T-helper 17 cell (primary cell): ENCODE measurements at regions not wholly inside any gene's neighbourhood (a gene's known extent, or its start where the extent isn't known, plus 50 kb on each side); places are given as distances from the start of the nearest gene placed in this dataset.

Experiments used
- ATAC-seq: fragments of 150-1000 bp; cut with Tn5 transposase; 2 replicates; pipeline ENCODE4 v1.10.0; 2021; ENCODE audit warnings: mild to moderate bottlenecking, moderate library complexity
- DNase-seq, 3 donors: peaks; one replicate each; pipeline versions ENCODE4 v3.0.0 to v3.0.0-alpha.2; 2020 to 2021
- H3K9me3 ChIP-seq: one replicate; pipeline ENCODE4 v1.7.0; 2013; ENCODE audit warnings: low read length, mild to moderate bottlenecking; ENCODE audit not compliant: control insufficient read depth, poor library complexity, severe bottlenecking
- H3K27ac Mint-ChIP-seq: one replicate; pipeline ENCODE4 v1.8.0; 2022; ENCODE audit warnings: mild to moderate bottlenecking, moderate library complexity, mixed read lengths
- H3K27me3 Mint-ChIP-seq: one replicate; pipeline ENCODE4 v1.8.0; 2022; ENCODE audit warnings: mixed read lengths
- H3K36me3 Mint-ChIP-seq: one replicate; pipeline ENCODE4 v1.8.0; 2022; ENCODE audit warnings: low read depth, mixed read lengths
- H3K4me1 Mint-ChIP-seq: one replicate; pipeline ENCODE4 v1.8.0; 2022; ENCODE audit warnings: mild to moderate bottlenecking, mixed read lengths
- H3K4me3 Mint-ChIP-seq: one replicate; pipeline ENCODE4 v1.8.0; 2022; ENCODE audit warnings: mild to moderate bottlenecking, moderate library complexity, mixed read lengths

DNA sequence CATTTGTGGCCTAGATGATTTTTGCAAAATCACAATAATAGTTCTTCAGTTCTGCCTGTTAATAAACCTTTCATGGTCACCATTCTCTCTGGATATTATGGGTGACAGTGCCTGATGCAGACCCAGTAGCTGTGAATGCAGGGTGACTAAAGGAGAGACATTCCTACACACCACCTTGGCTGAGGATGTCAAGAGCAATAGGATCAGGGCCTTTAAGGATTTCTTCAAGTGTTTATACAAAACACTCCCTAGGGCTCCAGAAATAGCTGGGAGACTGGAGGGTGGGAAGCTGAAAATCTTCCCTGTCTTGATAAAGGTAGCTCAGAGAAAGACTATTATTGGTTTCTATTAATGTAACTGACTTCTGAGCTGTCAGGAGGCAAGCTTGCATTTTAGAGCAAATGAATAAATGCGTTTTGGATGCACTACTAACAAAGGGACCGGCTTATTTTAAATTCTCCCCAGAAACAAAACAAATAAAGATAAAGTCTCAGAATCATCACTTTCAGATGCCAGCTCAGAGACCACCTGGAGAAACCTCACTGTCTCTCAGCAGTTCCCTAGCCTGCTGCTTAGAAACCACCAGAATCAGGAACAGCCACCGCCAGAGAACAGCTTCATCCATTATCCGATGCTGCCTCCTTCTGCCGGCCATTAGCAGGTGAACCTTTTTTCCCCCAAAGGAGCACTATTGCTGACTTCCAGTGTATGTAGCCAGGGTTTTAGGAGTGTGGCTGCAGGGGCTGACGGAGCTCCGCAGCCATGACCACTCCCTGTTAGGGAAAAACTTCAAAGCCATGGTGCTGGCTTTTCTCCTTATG lies 171.4 kb upstream of the DYNLRB2 start:
- Mint-ChIP-seq H3K27ac (no peak overlapping the region), H3K27me3 (peaks cover 6% of the 10 kb centered on the region), H3K36me3 (no peaks in the 10 kb centered on the region), H3K4me3 (no peak overlapping the region), H3K4me1 (no peaks in the 10 kb centered on the region)
- ATAC-seq (no peak), DNase-seq (no peak)
- H3K9me3 ChIP-seq, result no peaks in the 10 kb centered on the region

DNA sequence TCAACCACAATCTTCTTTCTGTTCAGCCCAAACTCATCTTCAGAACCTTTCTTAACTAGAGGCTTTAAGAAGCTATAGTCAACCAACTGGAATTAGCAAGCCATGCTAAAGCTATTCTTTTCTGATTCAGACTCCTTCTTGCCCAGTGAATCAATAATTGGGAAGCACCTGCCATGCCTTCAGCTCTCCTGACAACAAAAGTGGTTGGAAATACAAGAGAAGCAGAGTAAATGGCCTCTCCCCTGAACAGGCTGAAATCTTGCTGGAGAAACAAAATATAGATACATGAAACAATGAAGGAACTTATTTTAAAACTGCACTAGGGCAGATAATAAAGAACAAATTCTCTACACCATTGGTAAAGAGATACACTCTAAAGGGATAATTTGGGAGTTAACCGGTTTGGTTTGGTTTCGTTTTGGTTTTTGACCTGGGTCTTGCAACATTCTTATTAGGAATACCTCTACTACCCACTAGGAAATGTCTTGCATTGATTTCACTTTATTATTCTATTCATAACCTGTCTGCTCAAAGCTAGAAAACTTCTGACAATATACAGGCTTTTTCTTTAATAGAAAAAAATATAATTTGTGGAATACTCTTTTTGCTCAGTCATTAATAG lies 173.6 kb upstream of the DYNLRB2 start:
- H3K36me3 Mint-ChIP-seq, result no peaks in the 10 kb centered on the region
- H3K27ac Mint-ChIP-seq, result no peak overlapping the region
- no peak for ATAC-seq
- no peaks in the 10 kb centered on the region for H3K4me1 Mint-ChIP-seq
- DNase-seq, result no peak
- H3K9me3 ChIP-seq, result no peaks in the 10 kb centered on the region
- no peak overlapping the region for H3K4me3 Mint-ChIP-seq
- peaks cover 20% of the 10 kb centered on the region for H3K27me3 Mint-ChIP-seq

DNA sequence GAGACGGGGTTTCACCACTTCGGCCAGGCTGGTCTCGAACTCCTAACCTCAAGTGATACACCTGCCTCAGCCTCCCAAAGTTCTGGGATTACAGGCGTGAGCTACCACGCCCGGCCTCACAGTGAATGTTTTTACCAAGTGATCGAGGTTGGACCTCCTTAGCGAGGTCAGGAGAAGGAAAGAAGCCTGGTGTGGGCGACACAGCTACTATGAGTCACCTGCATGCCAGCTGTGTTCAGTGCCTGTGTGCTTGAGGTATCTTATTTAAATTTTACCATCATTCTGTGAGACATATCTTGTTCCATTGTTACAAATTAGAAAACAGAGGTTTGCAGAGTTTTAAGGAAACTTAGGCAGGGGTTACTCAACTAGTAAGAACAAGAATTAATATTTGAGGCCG lies 174.8 kb upstream of the DYNLRB2 start:
- Mint-ChIP-seq H3K27ac (no peak overlapping the region), H3K27me3 (peaks cover 27% of the 10 kb centered on the region), H3K4me1 (no peaks in the 10 kb centered on the region), H3K4me3 (no peak overlapping the region), H3K36me3 (no peaks in the 10 kb centered on the region)
- DNase-seq, result no peak
- no peaks in the 10 kb centered on the region for H3K9me3 ChIP-seq
- no peak for ATAC-seq

DNA sequence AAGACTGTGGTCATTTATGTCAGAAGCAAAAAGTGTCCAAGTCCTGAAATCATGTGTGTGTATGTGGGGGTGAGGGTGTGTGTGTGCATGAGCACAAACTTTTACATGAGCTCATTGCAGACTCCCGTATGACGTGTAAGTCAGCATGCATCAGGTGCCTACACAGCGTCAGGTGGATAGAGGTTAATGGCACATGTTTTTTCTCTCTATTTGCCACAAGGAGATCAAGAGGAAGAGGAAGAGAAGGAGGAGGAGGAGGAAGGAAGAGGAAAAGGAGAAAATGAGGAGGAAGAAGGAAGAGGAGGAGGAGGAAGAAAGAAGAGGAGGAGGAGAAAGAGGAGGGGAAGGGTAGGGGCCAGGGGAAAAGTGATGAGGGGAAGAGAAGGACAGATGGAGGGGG lies 178.0 kb upstream of the DYNLRB2 start:
- ATAC-seq, result no peak
- no peaks in the 10 kb centered on the region for H3K36me3 Mint-ChIP-seq

DNA sequence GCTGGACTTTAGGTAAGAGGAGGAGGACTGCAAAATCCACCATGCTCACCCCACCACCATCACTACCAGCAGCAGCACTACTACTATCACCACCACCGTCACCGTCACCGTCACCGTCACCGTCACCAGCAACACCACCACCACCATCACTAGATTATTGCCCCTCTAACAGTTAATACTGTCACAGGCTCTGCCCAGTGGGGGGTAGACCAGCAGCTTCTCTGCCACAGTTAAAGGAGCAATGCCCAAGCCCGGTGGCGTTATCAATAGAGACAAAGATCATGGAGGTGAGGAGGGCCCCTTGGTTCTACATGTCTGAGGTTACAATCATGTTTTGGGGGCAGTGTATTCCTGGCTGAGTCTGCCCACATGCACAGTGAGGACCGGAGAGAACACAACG lies 184.4 kb upstream of the DYNLRB2 start:
- ATAC-seq (no peak), DNase-seq (no peak)
- Mint-ChIP-seq H3K27me3 (peaks cover 11% of the 10 kb centered on the region), H3K4me1 (no peaks in the 10 kb centered on the region), H3K27ac (no peak overlapping the region), H3K4me3 (no peak overlapping the region), H3K36me3 (no peaks in the 10 kb centered on the region)
- H3K9me3 ChIP-seq, result no peaks in the 10 kb centered on the region

More for the DNA sequence above, 178.0 kb upstream of the DYNLRB2 start:
- peaks cover 27% of the 10 kb centered on the region for H3K27me3 Mint-ChIP-seq
- H3K4me1 Mint-ChIP-seq, result no peaks in the 10 kb centered on the region
- H3K27ac Mint-ChIP-seq, result no peak overlapping the region
- DNase-seq, result no peak
- no peaks in the 10 kb centered on the region for H3K9me3 ChIP-seq
- no peak overlapping the region for H3K4me3 Mint-ChIP-seq

DNA sequence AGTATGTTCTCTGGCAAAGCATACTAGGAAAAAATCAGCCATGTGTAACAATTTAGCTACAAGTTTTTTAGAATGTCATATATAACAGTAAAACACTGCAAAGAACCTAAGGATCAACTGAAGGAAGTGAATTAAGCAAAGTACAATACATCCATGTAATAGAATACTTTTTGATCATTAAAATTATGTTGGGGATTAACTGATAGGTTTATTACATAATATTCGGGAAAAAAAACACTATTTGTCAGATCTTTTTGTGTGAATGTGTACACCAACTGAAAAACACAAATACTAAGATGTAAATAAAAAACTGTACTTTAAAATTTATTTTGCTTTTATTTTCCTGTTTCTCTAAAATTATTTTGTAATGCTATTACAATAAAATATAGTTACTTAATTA lies 185.5 kb upstream of the DYNLRB2 start:
- Mint-ChIP-seq H3K36me3 (no peaks in the 10 kb centered on the region), H3K4me1 (no peaks in the 10 kb centered on the region), H3K27me3 (peaks cover 18% of the 10 kb centered on the region), H3K27ac (no peak overlapping the region), H3K4me3 (no peak overlapping the region)
- no peaks in the 10 kb centered on the region for H3K9me3 ChIP-seq
- DNase-seq (no peak), ATAC-seq (no peak)

DNA sequence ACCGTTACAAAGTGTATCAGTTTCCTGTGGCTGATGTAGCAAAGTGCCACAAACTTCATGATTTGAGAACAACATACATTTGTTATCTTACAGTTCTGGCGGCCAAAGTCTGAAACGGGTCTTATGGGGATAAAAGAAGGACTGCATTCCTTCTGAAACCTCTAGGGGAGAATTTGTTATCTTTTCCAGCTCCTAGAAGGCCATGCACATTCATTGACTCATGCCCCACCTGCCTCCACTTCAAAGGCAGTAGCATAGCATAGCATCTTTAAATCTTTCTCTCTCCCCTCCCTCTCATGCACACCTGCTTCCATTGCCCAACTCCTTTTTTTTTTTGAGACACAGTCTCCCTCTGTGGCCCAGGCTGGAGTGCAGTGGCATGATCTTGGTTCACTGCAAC lies 190.7 kb upstream of the DYNLRB2 start:
- DNase-seq (no peak), ATAC-seq (no peak)
- Mint-ChIP-seq H3K4me1 (peaks cover 4% of the 10 kb centered on the region), H3K27ac (no peak overlapping the region), H3K27me3 (peaks cover 29% of the 10 kb centered on the region), H3K4me3 (no peak overlapping the region), H3K36me3 (no peaks in the 10 kb centered on the region)
- no peaks in the 10 kb centered on the region for H3K9me3 ChIP-seq

DNA sequence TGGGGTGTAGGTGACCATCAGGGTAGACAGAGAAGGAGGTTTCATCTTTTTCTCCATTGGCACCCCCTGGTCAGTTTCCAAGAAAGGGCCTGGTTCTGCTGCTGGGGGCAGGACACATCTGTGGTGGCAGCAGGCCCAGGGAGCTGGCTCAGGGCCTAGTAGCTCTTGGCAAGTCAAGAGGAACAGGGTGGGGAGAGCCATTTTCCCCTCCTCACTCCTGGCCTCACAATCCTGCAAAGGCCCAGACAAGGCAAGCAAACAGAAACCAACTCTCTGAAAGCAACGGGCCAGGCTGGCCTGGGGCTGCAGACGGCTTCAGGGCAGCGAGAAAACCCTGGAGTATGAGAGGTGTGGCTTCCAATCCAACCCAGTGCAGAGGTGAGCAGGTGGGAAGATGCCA lies 192.9 kb upstream of the DYNLRB2 start:
- ATAC-seq (no peak), DNase-seq (no peak)
- Mint-ChIP-seq H3K4me3 (no peak overlapping the region), H3K27me3 (peaks cover 25% of the 10 kb centered on the region), H3K27ac (no peak overlapping the region), H3K4me1 (peaks cover 4% of the 10 kb centered on the region), H3K36me3 (peaks cover 3% of the 10 kb centered on the region)
- no peaks in the 10 kb centered on the region for H3K9me3 ChIP-seq

DNA sequence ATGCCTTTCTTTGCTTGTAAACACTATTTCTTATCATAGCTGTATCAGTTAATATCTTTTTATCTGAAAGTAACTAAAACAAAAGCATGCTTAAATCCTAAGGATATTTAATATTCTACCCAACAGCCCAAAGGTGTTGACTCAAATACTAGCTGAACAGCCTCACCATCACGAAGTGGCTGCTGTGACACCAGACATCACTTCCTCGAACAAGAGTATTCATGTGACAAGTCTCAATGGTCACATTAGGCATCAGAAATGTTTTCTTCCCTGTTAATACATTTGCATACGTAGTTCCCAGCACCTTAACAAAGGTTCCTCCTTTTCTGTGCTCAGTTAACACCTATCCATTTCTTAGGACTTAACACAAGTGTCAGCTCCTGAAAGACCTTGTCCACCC lies 193.8 kb upstream of the DYNLRB2 start:
- Mint-ChIP-seq H3K27ac (no peak overlapping the region), H3K4me1 (peaks cover 4% of the 10 kb centered on the region), H3K36me3 (peaks cover 3% of the 10 kb centered on the region), H3K27me3 (peaks cover 25% of the 10 kb centered on the region), H3K4me3 (no peak overlapping the region)
- no peaks in the 10 kb centered on the region for H3K9me3 ChIP-seq
- DNase-seq (no peak), ATAC-seq (no peak)

DNA sequence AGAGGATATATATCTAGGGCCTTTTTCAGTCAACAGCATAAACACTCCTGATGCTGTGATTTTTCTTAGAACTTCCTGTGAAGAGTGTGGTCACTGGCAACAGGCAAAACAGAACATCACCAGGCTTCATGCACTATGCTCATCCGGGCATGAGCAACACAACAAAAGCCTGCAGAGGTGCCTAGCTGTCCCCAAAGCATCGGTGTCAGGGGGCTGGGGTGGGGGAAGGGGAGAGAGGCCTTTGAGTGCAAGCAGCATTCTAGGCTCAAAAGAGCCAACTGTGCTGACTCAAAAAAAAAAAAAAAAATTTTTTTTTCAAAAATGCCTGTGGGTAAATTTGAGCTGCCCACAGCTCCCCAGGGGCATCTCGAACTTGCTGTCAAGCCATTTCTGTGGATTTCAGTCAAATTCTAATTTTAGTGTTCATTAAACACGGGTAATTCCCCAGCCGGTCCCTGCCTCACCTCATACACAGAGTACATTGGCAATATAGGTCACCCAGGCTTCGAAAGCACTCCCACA lies 194.6 kb upstream of the DYNLRB2 start:
- peaks cover 3% of the 10 kb centered on the region for H3K36me3 Mint-ChIP-seq
- H3K4me1 Mint-ChIP-seq, result peaks cover 4% of the 10 kb centered on the region
- no peak overlapping the region for H3K4me3 Mint-ChIP-seq
- no peak for DNase-seq
- ATAC-seq, result peak; percentile 77
- peaks cover 22% of the 10 kb centered on the region for H3K27me3 Mint-ChIP-seq
- H3K9me3 ChIP-seq, result no peaks in the 10 kb centered on the region
- no peak overlapping the region for H3K27ac Mint-ChIP-seq

DNA sequence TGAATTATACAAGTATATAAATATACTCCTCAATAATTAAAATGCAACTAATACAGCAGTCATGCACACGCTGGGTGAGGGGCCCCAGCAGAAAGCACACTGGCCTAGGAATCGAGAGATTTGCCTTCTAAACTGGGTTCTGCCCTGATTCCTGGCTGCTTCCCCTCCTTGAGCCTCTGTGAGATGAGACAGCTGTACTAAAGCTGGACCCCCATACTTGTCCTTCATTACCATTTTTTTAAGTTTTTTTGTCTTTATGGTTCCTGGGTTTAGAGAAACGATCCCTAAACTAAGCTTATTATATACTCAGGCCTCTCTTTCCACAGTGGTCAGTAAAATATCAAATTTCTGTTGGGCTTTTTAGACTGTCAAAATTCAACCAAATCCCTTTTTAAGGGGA lies 195.1 kb upstream of the DYNLRB2 start:
- DNase-seq, result no peak
- no peak for ATAC-seq
- Mint-ChIP-seq H3K36me3 (peaks cover 3% of the 10 kb centered on the region), H3K4me3 (no peak overlapping the region), H3K27ac (no peak overlapping the region), H3K27me3 (peaks cover 23% of the 10 kb centered on the region), H3K4me1 (peaks cover 4% of the 10 kb centered on the region)
- no peaks in the 10 kb centered on the region for H3K9me3 ChIP-seq

DNA sequence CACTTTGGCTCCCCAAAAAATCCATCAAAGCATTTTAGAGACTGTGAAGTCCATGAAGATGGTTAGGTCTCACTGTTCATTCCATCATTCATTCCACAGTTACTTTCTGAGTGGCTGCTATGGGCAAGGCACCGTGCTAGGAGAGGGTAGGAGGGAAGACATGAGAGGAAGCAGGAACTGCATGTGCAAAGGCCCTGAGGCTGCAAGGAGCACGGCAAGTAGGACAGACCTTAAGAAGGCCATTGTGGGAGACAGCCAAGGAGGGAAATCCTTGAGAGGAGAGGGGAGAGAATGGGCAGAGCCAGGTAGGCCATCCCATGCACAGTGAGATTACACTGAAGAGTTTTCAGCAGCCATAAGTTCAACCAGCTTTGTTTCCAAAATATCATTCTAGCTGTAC lies 196.2 kb upstream of the DYNLRB2 start:
- DNase-seq (no peak), ATAC-seq (no peak)
- peaks cover 3% of the 10 kb centered on the region for H3K36me3 Mint-ChIP-seq
- H3K27ac Mint-ChIP-seq, result no peak overlapping the region
- no peak overlapping the region for H3K4me3 Mint-ChIP-seq
- H3K27me3 Mint-ChIP-seq, result peaks cover 23% of the 10 kb centered on the region
- H3K4me1 Mint-ChIP-seq, result peaks cover 4% of the 10 kb centered on the region
- H3K9me3 ChIP-seq, result no peaks in the 10 kb centered on the region

DNA sequence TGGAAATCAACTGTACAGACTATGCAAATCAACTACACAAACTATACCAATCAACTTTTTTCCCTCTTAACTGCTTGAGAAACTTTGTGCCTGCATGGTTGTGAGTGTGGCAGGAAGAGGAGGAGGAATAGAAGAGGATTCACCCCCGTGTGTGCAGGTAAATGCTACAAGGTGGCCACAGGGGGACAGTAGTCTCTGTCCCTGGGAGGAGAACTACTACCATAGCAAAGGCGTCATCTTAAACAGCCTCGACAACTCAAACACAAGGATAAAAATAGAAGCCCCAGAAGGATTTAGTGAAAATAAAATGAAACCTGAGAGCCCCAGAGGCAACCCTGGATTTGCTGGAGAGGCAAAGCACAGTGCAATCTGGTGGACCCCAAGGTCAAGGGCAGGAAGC lies 199.5 kb upstream of the DYNLRB2 start:
- DNase-seq (no peak), ATAC-seq (no peak)
- H3K27me3 Mint-ChIP-seq, result peaks cover 42% of the 10 kb centered on the region
- H3K9me3 ChIP-seq, result no peaks in the 10 kb centered on the region
- peaks cover 3% of the 10 kb centered on the region for H3K36me3 Mint-ChIP-seq
- peaks cover 4% of the 10 kb centered on the region for H3K4me1 Mint-ChIP-seq
- H3K27ac Mint-ChIP-seq, result no peak overlapping the region
- no peak overlapping the region for H3K4me3 Mint-ChIP-seq

DNA sequence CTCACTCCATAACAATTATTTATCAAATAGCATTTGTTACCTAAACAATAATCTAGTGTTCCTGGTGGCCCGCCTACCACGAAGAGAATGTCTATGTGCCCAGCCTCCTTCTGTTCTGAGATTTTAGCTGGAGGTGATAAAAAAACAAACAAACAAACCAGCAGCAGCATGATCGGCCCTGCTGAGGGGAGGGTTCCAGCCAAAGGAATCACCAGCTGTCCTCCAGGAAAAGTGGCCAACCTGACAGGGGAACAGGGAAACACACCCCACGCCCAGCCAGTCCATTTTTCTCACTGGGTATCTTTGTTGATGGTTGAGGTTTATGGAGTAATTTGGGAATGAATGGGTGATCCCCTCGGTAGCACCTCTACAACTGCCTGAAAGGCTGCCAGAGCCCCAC lies 203.0 kb upstream of the DYNLRB2 start:
- no peaks in the 10 kb centered on the region for H3K9me3 ChIP-seq
- Mint-ChIP-seq H3K4me1 (no peaks in the 10 kb centered on the region), H3K27ac (no peak overlapping the region), H3K27me3 (peaks cover 62% of the 10 kb centered on the region), H3K36me3 (no peaks in the 10 kb centered on the region), H3K4me3 (no peak overlapping the region)
- no peak for ATAC-seq
- DNase-seq, result no peak
